PC-3 (cell line): ENCODE measurements at regions not wholly inside any gene's neighbourhood (a gene's known extent, or its start where the extent isn't known, plus 50 kb on each side); places are given as distances from the start of the nearest gene placed in this dataset.

Source experiments
- EZH2 ChIP-seq: fragments of 300-600 bp; sonication (generic); IDR thresholded peaks from one replicate; pipeline ENCODE4 v1.6.1; 2017; ENCODE audit warnings: antibody characterized with exemption, mild to moderate bottlenecking, low read length; ENCODE audit not compliant: unreplicated experiment
- TF ChIP-seq, protein P1 (sequence below): fragments of 300-600 bp; sonication (generic); conservative IDR thresholded peaks from 2 replicates; pipeline ENCODE4 v1.5.1; 2017; ENCODE audit warnings: antibody characterized with exemption, low read depth, mild to moderate bottlenecking, low read length

DNA sequence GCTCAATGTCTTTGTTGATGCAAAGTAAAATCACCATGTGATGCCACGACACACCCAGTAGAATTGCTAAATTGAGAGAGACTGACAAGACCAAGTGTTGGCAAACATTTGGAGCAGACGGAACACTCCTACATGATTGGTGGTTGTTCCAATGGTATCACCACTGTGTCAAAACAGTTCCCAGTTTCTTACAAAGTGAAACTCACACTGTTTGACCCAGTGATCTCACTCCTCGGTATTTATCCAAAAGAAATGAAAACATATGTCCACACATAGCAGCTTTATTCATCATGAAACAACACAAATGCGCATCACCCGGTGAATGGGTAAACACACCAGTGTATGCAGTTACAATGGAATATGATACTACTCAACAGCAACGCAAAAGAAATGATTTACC is 74.0 kb upstream of the SULF2 start:
- TF ChIP-seq, protein P1, sequence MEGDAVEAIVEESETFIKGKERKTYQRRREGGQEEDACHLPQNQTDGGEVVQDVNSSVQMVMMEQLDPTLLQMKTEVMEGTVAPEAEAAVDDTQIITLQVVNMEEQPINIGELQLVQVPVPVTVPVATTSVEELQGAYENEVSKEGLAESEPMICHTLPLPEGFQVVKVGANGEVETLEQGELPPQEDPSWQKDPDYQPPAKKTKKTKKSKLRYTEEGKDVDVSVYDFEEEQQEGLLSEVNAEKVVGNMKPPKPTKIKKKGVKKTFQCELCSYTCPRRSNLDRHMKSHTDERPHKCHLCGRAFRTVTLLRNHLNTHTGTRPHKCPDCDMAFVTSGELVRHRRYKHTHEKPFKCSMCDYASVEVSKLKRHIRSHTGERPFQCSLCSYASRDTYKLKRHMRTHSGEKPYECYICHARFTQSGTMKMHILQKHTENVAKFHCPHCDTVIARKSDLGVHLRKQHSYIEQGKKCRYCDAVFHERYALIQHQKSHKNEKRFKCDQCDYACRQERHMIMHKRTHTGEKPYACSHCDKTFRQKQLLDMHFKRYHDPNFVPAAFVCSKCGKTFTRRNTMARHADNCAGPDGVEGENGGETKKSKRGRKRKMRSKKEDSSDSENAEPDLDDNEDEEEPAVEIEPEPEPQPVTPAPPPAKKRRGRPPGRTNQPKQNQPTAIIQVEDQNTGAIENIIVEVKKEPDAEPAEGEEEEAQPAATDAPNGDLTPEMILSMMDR = no peak
- TF ChIP-seq EZH2 = no peak
